Esophagus muscularis mucosa (tissue), 4 donors: ENCODE measurements at regions not wholly inside any gene's neighbourhood (a gene's known extent, or its start where the extent isn't known, plus 50 kb on each side); places are given as distances from the start of the nearest gene placed in this dataset.

Experiments used
- EP300 ChIP-seq: sonication (generic); formaldehyde crosslinking; IDR thresholded peaks from one replicate; pipeline ENCODE4 v1.6.1; 2017; ENCODE audit warnings: antibody characterized with exemption
- POLR2A ChIP-seq: fragments of 450-650 bp; IDR thresholded peaks from one replicate; pipeline ENCODE4 v1.6.1; 2017; ENCODE audit warnings: antibody characterized with exemption, moderate library complexity, mild to moderate bottlenecking, low read depth
- POLR2AphosphoS5 ChIP-seq, 2 donors: sonication (generic); formaldehyde crosslinking; IDR thresholded peaks; one replicate each; pipeline ENCODE4 v1.6.1; 2017; ENCODE audit warnings: antibody characterized with exemption in 2 of 2
- TF ChIP-seq, protein P1 (sequence below), 3 experiments: fragments of 200-600 bp in 2 of 3; fragments of 450-650 bp in 1 of 3; sonication (generic) in 2 of 3; IDR thresholded peaks; one replicate each; pipeline ENCODE4 v1.5.1; 2017 to 2019; ENCODE audit warnings: antibody characterized with exemption in 3 of 3, mild to moderate bottlenecking in 2 of 3, moderate library complexity in 1 of 3

- TF ChIP-seq, protein P1, sequence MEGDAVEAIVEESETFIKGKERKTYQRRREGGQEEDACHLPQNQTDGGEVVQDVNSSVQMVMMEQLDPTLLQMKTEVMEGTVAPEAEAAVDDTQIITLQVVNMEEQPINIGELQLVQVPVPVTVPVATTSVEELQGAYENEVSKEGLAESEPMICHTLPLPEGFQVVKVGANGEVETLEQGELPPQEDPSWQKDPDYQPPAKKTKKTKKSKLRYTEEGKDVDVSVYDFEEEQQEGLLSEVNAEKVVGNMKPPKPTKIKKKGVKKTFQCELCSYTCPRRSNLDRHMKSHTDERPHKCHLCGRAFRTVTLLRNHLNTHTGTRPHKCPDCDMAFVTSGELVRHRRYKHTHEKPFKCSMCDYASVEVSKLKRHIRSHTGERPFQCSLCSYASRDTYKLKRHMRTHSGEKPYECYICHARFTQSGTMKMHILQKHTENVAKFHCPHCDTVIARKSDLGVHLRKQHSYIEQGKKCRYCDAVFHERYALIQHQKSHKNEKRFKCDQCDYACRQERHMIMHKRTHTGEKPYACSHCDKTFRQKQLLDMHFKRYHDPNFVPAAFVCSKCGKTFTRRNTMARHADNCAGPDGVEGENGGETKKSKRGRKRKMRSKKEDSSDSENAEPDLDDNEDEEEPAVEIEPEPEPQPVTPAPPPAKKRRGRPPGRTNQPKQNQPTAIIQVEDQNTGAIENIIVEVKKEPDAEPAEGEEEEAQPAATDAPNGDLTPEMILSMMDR (IDR thresholded peaks at IDR 0.05) = no peak
- TF ChIP-seq POLR2A (no peak), POLR2AphosphoS5 (IDR thresholded peaks at IDR 0.05) (no peak), EP300 (no peak)
Observed at GRCh38 chr11:121927097-121927785, 188.8 kb downstream of the BLID start.
